H9 (cell line): ENCODE measurements at regions not wholly inside any gene's neighbourhood (a gene's known extent, or its start where the extent isn't known, plus 50 kb on each side); places are given as distances from the start of the nearest gene placed in this dataset.

Source experiments
- DNase-seq: peaks from one replicate; pipeline ENCODE4 v3.0.0-alpha.2; 2017
- H2AFZ ChIP-seq: one replicate; pipeline ENCODE4 v1.6.1; 2013; ENCODE audit warnings: mild to moderate bottlenecking, low read length, control low read depth, moderate library complexity
- H2AK5ac ChIP-seq: 2 replicates; pipeline ENCODE4 v1.6.1; 2013; ENCODE audit warnings: low read length, control low read depth, mixed read lengths; ENCODE audit not compliant: insufficient read length
- H2BK120ac ChIP-seq: one replicate; pipeline ENCODE4 v1.6.1; 2013; ENCODE audit warnings: low read depth, mild to moderate bottlenecking, low read length, control low read depth, inconsistent platforms; ENCODE audit not compliant: poor library complexity, severe bottlenecking
- H2BK12ac ChIP-seq: 2 replicates; pipeline ENCODE4 v1.6.1; 2013; ENCODE audit warnings: low read length, control low read depth, mixed read lengths, low read depth; ENCODE audit not compliant: insufficient read length
- H2BK15ac ChIP-seq: 2 replicates; pipeline ENCODE4 v1.6.1; 2013; ENCODE audit warnings: low read depth, low read length, control low read depth
- H2BK20ac ChIP-seq: one replicate; pipeline ENCODE4 v1.6.1; 2013; ENCODE audit warnings: low read depth, mild to moderate bottlenecking, low read length, control low read depth, inconsistent platforms; ENCODE audit not compliant: poor library complexity, severe bottlenecking
- H2BK5ac ChIP-seq: 2 replicates; pipeline ENCODE4 v1.6.1; 2013; ENCODE audit warnings: low read length, control low read depth, mixed read lengths; ENCODE audit not compliant: insufficient read length
- H3K14ac ChIP-seq: 2 replicates; pipeline ENCODE4 v1.6.1; 2013; ENCODE audit warnings: low read length, control low read depth; ENCODE audit not compliant: insufficient read depth
- H3K18ac ChIP-seq: 2 replicates; pipeline ENCODE4 v1.6.1; 2013; ENCODE audit warnings: low read depth, mild to moderate bottlenecking, mixed read lengths, low read length, control low read depth; ENCODE audit not compliant: insufficient read length
- H3K23ac ChIP-seq: 2 replicates; pipeline ENCODE4 v1.6.1; 2013; ENCODE audit warnings: low read length, control low read depth, mixed read lengths, low read depth; ENCODE audit not compliant: insufficient read length
- H3K23me2 ChIP-seq: 2 replicates; pipeline ENCODE4 v1.6.1; 2013; ENCODE audit warnings: low read depth, mild to moderate bottlenecking, mixed read lengths, low read length, control low read depth; ENCODE audit not compliant: insufficient read length, poor library complexity, severe bottlenecking
- H3K27ac ChIP-seq: 2 replicates; pipeline ENCODE4 v1.5.1; 2013; ENCODE audit warnings: low read length, control low read depth, mixed read lengths, low read depth; ENCODE audit not compliant: insufficient read length
- H3K27me3 ChIP-seq: 2 replicates; pipeline ENCODE4 v1.6.1; 2013; ENCODE audit warnings: low read length, control low read depth, inconsistent platforms; ENCODE audit not compliant: insufficient read depth
- H3K4ac ChIP-seq: 2 replicates; pipeline ENCODE4 v1.6.1; 2013; ENCODE audit warnings: low read depth, mild to moderate bottlenecking, control low read depth, inconsistent platforms, low read length, moderate library complexity
- H3K4me1 ChIP-seq: 2 replicates; pipeline ENCODE4 v1.6.1; 2013; ENCODE audit warnings: low read length, control low read depth, inconsistent platforms; ENCODE audit not compliant: insufficient read depth
- H3K4me2 ChIP-seq: 2 replicates; pipeline ENCODE4 v1.6.1; 2013; ENCODE audit warnings: low read length, control low read depth, mixed read lengths; ENCODE audit not compliant: insufficient read length, insufficient read depth
- H3K56ac ChIP-seq: 2 replicates; pipeline ENCODE4 v1.6.1; 2013; ENCODE audit warnings: low read depth, mild to moderate bottlenecking, mixed read lengths, low read length, control low read depth; ENCODE audit not compliant: insufficient read length
- H3K79me1 ChIP-seq: 2 replicates; pipeline ENCODE4 v1.6.1; 2013; ENCODE audit warnings: low read depth, mild to moderate bottlenecking, moderate library complexity, low read length, control low read depth, inconsistent platforms; ENCODE audit not compliant: insufficient read depth, poor library complexity, severe bottlenecking
- H3K79me2 ChIP-seq: 2 replicates; pipeline ENCODE4 v1.6.1; 2013; ENCODE audit warnings: low read length, control low read depth, inconsistent platforms; ENCODE audit not compliant: insufficient read depth
- H3K9ac ChIP-seq: 2 replicates; pipeline ENCODE4 v1.6.1; 2013; ENCODE audit warnings: low read length, control low read depth, mixed read lengths; ENCODE audit not compliant: insufficient read length; ENCODE audit errors: extremely low read depth
- H3K9me3 ChIP-seq: one replicate; pipeline ENCODE4 v1.6.1; 2013; ENCODE audit warnings: low read depth, low read length, inconsistent platforms; ENCODE audit not compliant: control insufficient read depth
- H3T11ph ChIP-seq: one replicate; pipeline ENCODE4 v1.6.1; 2013; ENCODE audit warnings: mild to moderate bottlenecking, low read length, control low read depth, inconsistent platforms
- H4K20me1 ChIP-seq: one replicate; pipeline ENCODE4 v1.6.1; 2013; ENCODE audit not compliant: control insufficient read depth, insufficient read length, insufficient read depth
- H4K5ac ChIP-seq: 2 replicates; pipeline ENCODE4 v1.6.1; 2013; ENCODE audit warnings: low read depth, mild to moderate bottlenecking, mixed read lengths, low read length, control low read depth; ENCODE audit not compliant: insufficient read length
- H4K8ac ChIP-seq: replicated peaks from 2 replicates; pipeline ENCODE4 v1.6.1; 2013; ENCODE audit warnings: low read length, control low read depth, mixed read lengths, low read depth; ENCODE audit not compliant: insufficient read length
- H4K91ac ChIP-seq: 2 replicates; pipeline ENCODE4 v1.6.1; 2013; ENCODE audit warnings: low read depth, mild to moderate bottlenecking, moderate library complexity, mixed read lengths, low read length, control low read depth; ENCODE audit not compliant: insufficient read length
- H3K27ac Mint-ChIP-seq, 3 experiments: 2 replicates in 2 of 3; 3 replicates in 1 of 3; pipeline ENCODE4 v1.8.0; 2020 to 2021; ENCODE audit warnings: mixed read lengths in 3 of 3, mild to moderate bottlenecking in 1 of 3, moderate library complexity in 1 of 3
- H3K27me3 Mint-ChIP-seq: 2 replicates; pipeline ENCODE4 v1.8.0; 2021; ENCODE audit warnings: low read depth, mild to moderate bottlenecking, moderate library complexity, mixed read lengths
- H3K36me3 Mint-ChIP-seq, 3 experiments: 2 replicates in 2 of 3; 3 replicates in 1 of 3; pipeline ENCODE4 v1.8.0; 2020 to 2021; ENCODE audit warnings: low read depth in 3 of 3, mixed read lengths in 3 of 3; ENCODE audit not compliant: insufficient read depth in 1 of 3
- H3K4me1 Mint-ChIP-seq, 2 experiments: 2 replicates each; pipeline ENCODE4 v1.8.0; 2020; ENCODE audit warnings: mixed read lengths in 2 of 2
- H3K4me3 Mint-ChIP-seq, 2 experiments: 2 replicates in 1 of 2; 3 replicates in 1 of 2; pipeline ENCODE4 v1.8.0; 2020 to 2021; ENCODE audit warnings: mild to moderate bottlenecking in 2 of 2, mixed read lengths in 2 of 2, moderate library complexity in 1 of 2
- H3K9me3 Mint-ChIP-seq, 2 experiments: 2 replicates in 1 of 2; 3 replicates in 1 of 2; pipeline ENCODE4 v1.8.0; 2020; ENCODE audit warnings: mild to moderate bottlenecking in 2 of 2, mixed read lengths in 2 of 2, moderate library complexity in 1 of 2
- WGBS: extraction: QIAGEN DNeasy Blood & Tissue Kit; methylation state at CpG from one replicate; pipeline ENCODE4 v1.1.7; 2013; ENCODE audit warnings: missing lambda C conversion rate, low lambda C conversion rate, mixed read lengths; ENCODE audit not compliant: insufficient read length; ENCODE audit errors: extremely low coverage; 5-methylcytosine and 5-hydroxymethylcytosine counted together
- TF ChIP-seq, protein P1 (sequence below): fragments of 200-600 bp; sonication (generic); conservative IDR thresholded peaks from 3 replicates; pipeline ENCODE4 v1.8.0; 2021; ENCODE audit warnings: antibody characterized with exemption, mild to moderate bottlenecking

DNA sequence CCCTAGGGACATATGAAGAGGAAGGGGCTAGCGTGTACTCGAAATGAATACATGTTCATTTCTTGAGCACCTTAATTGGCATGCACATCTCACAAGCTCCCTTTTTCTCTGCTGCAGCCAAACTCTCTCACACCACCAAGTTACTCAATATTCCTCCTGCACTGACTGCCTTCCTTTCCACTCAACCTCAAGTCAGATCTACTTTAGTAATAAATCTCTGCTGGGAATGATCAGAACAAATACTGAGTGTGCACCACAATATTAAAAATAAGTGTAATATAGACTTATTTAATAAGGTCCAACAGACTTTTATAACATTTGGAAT lies 995.8 kb upstream of the WWC1 start:
- H3K14ac ChIP-seq, result no peak overlapping the region; the same call in 1 of the 2 replicates
- no peak overlapping the region for H3K4me2 ChIP-seq
- H3K79me1 ChIP-seq, result no peaks in the 10 kb centered on the region
- Mint-ChIP-seq H3K27me3 (no peaks in the 10 kb centered on the region), H3K4me1 (peaks cover 38 to 55% of the 10 kb centered on the region in 2 experiments), H3K4me3 (no peak overlapping the region; a peak in 1 of 5 replicates), H3K9me3 (peaks cover 4 to 9% of the 10 kb centered on the region in 2 experiments), H3K27ac (peak overlapping the region in 2 of 3 experiments; percentile 19 to 97; a peak in 3 of 7 replicates), H3K36me3 (peaks cover 7 to 15% (median 12%) of the 10 kb centered on the region in 3 experiments; a peak in 6 of 7 replicates)
- H3T11ph ChIP-seq, result no peak overlapping the region
- H2BK12ac ChIP-seq, result no peak overlapping the region
- no CpG with 5 or more reads among the region's 2 CpGs for WGBS
- H3K23ac ChIP-seq, result no peak overlapping the region
- no peak overlapping the region for H2BK5ac ChIP-seq
- H3K4me1 ChIP-seq, result peaks cover 16% of the 10 kb centered on the region
- H3K23me2 ChIP-seq, result no peaks in the 10 kb centered on the region
- no peak overlapping the region for H2BK15ac ChIP-seq
- H4K91ac ChIP-seq, result peak overlapping the region; percentile 72
- no peak overlapping the region for H2AFZ ChIP-seq
- H4K8ac ChIP-seq, result no peak overlapping the region
- no peak overlapping the region for H3K18ac ChIP-seq
- H3K9ac ChIP-seq, result no peak overlapping the region
- H4K5ac ChIP-seq, result no peak overlapping the region
- H3K4ac ChIP-seq, result no peak overlapping the region
- no peaks in the 10 kb centered on the region for H3K79me2 ChIP-seq
- H2BK20ac ChIP-seq, result no peak overlapping the region
- peaks cover 7% of the 10 kb centered on the region for H3K9me3 ChIP-seq
- H3K56ac ChIP-seq, result no peak overlapping the region
- H3K27me3 ChIP-seq, result no peaks in the 10 kb centered on the region
- DNase-seq, result no peak
- peak overlapping the region; percentile 90 for H3K27ac ChIP-seq
- no peak overlapping the region for H2AK5ac ChIP-seq
- no peak overlapping the region for H2BK120ac ChIP-seq
- TF ChIP-seq, protein P1, sequence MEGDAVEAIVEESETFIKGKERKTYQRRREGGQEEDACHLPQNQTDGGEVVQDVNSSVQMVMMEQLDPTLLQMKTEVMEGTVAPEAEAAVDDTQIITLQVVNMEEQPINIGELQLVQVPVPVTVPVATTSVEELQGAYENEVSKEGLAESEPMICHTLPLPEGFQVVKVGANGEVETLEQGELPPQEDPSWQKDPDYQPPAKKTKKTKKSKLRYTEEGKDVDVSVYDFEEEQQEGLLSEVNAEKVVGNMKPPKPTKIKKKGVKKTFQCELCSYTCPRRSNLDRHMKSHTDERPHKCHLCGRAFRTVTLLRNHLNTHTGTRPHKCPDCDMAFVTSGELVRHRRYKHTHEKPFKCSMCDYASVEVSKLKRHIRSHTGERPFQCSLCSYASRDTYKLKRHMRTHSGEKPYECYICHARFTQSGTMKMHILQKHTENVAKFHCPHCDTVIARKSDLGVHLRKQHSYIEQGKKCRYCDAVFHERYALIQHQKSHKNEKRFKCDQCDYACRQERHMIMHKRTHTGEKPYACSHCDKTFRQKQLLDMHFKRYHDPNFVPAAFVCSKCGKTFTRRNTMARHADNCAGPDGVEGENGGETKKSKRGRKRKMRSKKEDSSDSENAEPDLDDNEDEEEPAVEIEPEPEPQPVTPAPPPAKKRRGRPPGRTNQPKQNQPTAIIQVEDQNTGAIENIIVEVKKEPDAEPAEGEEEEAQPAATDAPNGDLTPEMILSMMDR, result no peak
- no peaks in the 10 kb centered on the region for H4K20me1 ChIP-seq
